GM19395 (cell line): ENCODE measurements at regions not wholly inside any gene's neighbourhood (a gene's known extent, or its start where the extent isn't known, plus 50 kb on each side); places are given as distances from the start of the nearest gene placed in this dataset.

ENCODE experiments used
- ATAC-seq: cut with Tn5 transposase; IDR thresholded peaks from one replicate; pipeline ENCODE4 v1.9.1; 2021; ENCODE audit warnings: mild to moderate bottlenecking, moderate library complexity; ENCODE audit not compliant: unreplicated experiment

- ATAC-seq, result no peak
Measured at GRCh38 chr13:48181482-48182145, 51.4 kb upstream of the ITM2B start.

GRCh38 chr13:48178126-48178525 lies 54.9 kb upstream of the ITM2B start:
- ATAC-seq, result no peak

DNA sequence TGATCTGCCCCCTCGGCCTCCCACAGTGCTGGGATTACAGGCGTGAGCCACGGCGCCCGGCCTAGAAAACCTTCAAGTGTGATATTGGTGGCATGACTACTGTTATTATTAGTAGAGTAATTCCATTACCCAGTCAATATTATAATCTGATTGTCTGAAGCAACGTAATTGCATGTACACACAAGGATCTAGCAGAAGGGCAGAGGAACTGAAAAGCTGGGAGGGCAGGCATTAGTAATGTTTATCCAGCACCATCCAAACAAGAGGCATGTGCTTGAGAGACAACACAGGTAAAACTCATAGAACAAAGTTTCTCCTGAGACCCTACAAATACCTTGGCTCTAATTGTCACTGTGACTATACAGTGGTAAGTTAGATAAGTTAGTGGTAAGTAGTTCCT lies 56.2 kb upstream of the ITM2B start:
- no peak for ATAC-seq

- ATAC-seq, result no peak
Measured at GRCh38 chr13:48175185-48175584, 57.8 kb upstream of the ITM2B start.

DNA sequence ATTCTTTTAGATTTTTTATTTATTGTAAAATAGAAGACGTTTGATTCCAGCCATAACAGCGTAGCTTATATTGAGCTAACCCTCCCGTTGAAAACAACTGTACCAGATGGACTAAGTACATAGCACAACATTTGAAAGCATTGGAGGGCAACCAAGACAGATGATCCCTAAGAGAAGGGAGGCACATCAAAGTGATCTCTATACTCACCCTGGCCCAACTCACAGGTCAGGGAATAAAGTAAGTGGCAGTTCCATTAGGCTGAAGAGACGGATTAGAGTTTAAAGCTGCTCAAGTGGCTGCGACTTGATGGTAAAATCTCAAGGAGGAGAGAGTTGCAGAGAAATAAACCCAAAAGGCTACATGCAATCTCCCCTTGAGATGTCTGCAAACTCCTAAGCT lies 65.1 kb upstream of the ITM2B start:
- ATAC-seq, result no peak

GRCh38 chr13:48165727-48166126 lies 67.3 kb upstream of the ITM2B start:
- ATAC-seq, result no peak

DNA sequence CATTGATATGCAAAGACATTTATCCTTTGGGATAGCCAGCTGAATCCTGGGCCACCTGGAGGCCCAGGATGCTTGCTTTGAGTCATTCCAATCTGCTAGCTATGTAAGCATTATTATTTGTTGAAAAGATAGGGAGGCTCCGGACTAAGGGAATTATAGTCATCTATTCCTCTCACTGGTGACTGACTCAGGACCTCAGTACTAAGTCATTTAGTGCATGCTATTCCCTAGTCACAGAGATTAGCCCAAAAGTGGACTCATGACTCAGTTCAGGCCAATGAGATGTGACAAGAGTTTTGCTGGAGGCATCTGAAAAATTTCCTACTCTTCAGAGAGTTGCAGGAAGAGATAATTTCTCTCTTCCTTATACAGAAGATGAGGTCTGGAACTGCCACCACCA lies 67.9 kb upstream of the ITM2B start:
- no peak for ATAC-seq

DNA sequence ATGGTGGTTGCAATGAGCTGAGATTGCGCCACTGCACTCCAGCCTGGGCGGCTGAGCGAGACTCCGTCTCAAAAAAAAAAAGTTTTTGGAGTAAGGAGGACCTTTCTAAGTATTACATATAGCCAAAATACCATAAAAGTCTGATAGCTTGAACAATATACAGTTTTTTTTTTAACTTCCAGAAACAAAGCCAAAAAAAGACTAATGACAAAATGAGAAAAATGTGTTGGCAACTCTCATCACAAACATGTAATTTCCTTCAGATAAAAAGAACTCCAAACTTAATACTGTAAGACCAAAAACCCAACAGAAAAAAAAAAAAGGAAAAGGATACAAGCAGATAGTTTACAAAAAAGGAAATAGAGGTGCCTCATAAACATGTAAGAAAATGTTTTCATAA lies 68.2 kb upstream of the MED4 start:
- no peak for ATAC-seq

- ATAC-seq, result no peak
Measured at GRCh38 chr13:48162217-48162616, 67.3 kb upstream of the MED4 start.

DNA sequence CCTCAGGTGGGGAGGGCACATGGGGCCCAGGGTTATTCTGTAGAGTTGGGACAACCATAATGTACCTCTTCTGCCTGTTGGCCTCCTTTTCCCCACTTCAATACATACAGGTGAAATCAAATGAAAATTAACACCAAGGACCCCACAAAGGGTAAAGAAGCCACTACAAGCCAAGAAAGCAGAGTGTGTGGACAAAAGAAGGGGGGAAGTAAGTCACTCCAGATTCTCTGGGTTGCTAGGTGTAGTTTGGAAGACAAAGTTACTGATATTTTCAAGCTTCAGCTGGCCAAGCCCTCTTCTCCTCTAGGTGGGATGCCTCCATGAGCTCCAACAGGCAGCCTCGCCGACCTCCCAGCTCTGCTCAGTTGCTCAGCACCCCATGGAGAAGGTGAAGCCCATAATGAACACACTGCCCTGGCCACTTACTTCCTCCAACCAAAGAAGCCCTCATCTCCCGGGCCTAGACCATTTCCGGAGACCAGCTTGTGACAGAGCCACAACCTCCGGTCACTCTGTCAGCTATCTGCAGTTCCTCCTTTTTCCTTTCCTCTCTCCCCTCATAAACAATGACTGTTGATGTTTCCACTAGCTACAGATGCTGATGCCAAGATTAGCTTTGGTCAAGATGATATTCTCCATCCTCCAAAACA lies 66.8 kb upstream of the MED4 start:
- ATAC-seq, result no peak

GRCh38 chr13:48160606-48161278 lies 65.8 kb upstream of the MED4 start:
- no peak for ATAC-seq

- ATAC-seq, result no peak
Measured at GRCh38 chr13:48159826-48160225, 64.9 kb upstream of the MED4 start.

- ATAC-seq, result no peak
Measured at GRCh38 chr13:48159401-48159800, 64.5 kb upstream of the MED4 start.

DNA sequence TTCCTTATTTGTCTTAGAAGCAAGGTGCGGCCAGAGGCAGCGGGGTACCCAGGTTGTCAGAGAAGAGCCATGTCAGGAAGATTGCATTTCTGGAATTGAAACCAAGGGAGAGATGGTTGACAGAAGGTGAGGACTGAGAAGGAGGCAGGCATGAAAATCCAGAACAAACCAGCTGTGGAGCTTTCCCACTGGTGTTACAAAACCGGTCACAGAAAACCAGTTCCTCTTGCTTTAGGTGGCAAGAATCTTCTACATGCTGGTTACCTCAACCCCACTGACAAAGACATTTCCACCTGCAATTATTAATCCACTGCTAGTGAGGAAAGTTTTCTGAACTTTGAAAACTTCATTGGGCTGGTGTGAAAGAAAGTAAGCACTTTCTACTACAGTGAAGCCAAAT lies 64.0 kb upstream of the MED4 start:
- no peak for ATAC-seq

DNA sequence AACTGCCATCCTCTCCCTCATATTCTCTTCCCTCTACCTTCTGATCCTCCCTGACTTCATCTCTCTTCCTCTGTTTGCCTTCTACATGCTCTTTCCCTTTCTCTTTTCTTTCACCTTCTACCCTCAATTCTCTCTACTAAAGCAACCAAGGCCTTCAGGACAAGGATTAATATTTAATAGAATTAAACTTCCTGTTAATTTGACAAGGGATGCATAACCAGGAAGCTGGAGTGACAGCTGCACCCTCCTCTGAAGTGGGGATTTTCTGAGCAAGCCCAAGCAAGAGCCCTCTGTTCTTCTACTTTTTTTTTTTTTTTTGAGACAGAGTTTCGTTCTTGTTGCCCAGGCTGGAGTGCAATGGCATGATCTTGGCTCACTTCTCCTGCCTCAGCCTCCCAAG lies 63.4 kb upstream of the MED4 start:
- ATAC-seq, result peak; percentile 50

GRCh38 chr13:48156466-48156865 lies 61.6 kb upstream of the MED4 start:
- no peak for ATAC-seq

GRCh38 chr13:48155848-48156247 lies 60.9 kb upstream of the MED4 start:
- ATAC-seq, result no peak

- no peak for ATAC-seq
Measured at GRCh38 chr13:48154671-48155070, 59.8 kb upstream of the MED4 start.

DNA sequence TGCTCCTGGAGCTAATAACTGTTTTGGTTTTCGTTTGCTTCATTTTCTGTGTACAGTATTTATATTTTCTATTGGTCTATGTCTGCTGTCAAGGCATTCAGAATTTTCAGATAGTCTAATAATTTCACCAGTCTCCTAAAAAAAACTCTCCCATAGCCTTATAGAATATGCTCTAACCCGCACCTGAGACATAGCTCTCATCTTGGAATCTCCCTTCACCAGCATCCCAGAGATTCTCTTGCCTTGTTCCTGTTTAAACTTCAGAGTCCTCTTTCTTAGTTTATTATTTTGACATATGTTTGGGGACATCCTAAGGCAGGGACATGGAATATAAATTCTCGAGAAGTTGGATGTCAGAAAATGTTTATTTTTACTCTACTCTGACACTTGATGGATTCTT lies 58.3 kb upstream of the MED4 start:
- no peak for ATAC-seq

GRCh38 chr13:48151363-48152161 lies 56.7 kb upstream of the MED4 start:
- ATAC-seq, result no peak

- ATAC-seq, result no peak
Measured at GRCh38 chr13:48148454-48148853, 53.5 kb upstream of the MED4 start.

DNA sequence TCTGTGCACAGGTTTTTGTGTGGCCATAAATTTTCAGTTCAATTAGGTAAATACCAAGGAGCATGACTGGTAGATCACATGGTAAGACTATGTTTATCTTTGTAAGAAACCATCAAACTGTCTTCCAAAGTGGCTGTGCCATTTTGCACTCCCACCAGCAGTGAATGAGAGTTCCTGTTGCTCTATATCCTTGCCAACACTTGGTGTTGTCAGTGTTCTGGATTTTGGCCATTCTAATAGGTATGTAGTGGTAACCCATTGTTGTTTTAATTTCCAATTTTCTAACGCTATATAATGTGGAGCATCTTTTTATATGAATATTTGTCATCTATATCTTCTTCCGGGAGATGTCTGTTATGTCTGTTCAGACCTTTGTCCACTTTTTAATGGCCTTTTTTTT lies 51.7 kb upstream of the MED4 start:
- ATAC-seq, result no peak
